Fibroblast of skin of abdomen (primary cell): ENCODE measurements at regions not wholly inside any gene's neighbourhood (a gene's known extent, or its start where the extent isn't known, plus 50 kb on each side); places are given as distances from the start of the nearest gene placed in this dataset.
"Not testable (repeated sequence)": the region's sequence is repeated elsewhere in the genome, so short reads cannot be mapped to it uniquely, and the experiment has no call there.

Experiments used
- DNase-seq: peaks from one replicate; pipeline ENCODE4 v3.0.0-alpha.2; 2013

DNA sequence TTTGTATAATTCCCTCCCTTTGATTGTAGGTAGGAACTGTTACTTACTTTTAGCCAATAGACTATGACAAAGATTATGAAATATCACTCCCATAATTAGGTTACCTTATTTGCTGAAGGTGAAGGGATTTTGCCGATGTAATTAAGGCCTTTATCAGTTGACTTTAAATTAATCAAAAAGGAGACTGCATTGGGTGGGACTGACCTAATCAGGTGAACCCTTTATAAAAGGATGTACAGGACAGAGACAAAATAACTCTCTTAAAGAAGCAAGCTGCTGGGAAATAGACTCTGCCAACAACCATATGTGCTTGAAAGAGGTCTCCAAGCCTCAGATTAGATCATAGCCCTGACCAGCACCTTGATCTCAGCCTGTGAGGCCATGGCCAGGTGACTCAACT lies 167.6 kb downstream of the SOX3 start:
- no peak for DNase-seq

DNA sequence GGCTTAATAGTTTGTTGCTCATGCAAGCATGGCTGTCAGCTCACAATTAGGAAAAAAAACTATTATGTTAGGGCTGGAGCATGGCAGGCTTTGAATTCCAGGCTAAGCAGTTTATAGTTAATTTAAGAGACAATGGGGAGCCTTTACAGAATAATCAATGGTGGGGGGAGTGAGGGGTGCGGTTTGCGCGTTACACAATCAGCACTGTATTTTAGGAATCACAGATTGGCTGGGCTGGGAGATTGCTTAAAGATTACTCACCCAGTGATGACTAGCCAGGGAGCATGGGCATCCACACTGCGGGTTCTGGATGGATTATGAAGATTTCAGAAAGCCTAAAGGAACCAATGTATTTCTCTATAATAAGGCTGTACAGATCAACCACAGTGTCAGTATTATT lies 186.6 kb downstream of the SOX3 start:
- DNase-seq: no peak

DNA sequence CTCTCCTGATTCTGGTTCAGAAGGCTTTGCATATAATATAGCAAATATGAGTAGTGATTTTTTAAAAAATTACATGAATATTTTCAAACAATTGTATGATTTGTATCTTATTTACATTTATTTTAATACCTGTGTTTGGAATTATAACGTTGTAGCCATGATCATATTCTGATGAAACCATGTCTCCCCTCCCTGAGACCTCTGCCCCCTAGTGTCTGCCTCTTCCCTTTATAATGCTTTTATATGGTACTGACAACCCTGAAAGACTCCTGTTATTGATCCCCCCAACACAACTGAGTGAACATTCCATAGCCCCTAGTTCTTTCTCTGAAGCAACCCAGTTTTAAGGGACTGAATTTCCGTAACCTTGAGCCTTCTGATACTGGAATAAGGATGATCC lies 187.4 kb downstream of the SOX3 start:
- DNase-seq: no peak

DNA sequence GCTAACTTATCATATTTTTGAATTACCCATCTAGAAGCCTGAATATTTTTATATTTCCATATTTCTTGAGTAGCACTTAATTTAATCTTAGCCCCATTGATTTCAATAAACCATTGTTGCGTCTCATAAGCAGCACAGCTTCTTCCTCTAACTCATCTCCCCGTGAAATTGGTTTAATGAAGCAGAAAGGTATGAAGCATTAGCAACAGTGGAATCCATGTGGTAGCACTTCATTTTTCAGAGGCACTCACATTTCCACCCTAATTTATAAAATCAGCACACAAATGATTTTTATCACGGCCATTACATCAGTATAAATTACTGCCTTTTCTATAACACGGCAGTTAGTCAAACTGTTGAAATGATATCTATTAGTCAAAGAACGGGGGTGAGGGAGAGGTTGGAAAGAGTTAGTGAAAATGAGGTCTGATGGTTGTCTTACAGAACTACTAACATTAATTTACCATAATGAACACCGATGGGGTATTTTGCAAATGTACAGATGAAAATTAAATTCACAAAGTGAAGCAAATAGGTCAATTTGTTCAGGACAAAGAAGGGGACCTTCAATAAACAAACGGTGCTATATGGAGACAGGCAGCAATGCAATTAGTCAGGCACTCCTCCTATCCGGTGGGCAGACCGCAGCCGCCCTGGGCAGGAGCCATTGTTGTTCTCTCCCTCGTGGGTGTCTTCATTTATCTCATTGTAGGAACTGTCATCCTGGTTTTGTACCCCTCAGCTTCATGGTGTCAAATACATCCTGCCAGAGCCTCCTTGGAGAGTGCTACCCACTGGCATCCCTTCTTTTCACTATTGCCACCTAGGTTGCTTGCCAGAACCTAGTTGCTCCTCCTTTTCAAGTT lies 205.7 kb downstream of the SOX3 start:
- peak; percentile 3 for DNase-seq

DNA sequence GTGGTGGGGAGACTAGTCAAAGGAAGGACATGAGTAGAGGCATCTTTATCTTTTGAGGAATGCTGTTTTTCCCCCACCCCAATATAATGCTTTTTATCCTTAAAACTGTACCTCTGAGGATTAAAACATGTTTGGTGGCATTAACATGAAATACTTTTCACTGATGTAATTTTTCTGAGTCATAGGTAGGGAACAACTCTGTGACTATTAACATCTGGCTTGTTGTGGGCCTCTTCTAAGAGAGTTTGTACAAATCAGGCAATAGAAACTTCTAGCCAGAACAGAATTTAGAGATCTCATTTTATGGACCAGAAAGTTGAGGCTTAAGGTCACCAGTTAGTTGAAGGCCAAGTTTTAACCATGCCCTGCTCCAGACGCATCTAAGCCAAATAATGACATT lies 207.6 kb downstream of the SOX3 start:
- no peak for DNase-seq

DNA sequence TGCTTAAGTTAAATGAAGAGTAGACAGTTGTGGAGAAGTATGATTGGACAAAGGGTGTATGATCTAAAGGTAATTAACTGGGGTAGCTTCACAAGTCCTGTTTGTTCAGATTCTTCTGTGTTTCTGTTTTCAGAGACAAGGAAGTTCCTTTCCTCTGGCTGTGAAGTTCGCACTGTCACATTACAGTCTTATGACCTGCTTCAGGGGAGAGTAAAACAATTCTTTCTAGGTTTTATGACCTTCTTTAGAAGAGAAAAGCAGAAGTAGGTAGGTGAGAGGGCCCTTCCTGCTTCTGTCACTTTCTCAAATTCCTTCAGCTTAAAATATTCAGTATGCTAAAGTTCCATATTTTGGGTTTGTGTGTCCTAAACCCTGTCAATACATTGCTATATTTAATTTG lies 211.9 kb downstream of the SOX3 start:
- no peak for DNase-seq

GRCh38 chrX:140292188-140292587 lies 212.7 kb downstream of the SOX3 start:
- DNase-seq: no peak

DNA sequence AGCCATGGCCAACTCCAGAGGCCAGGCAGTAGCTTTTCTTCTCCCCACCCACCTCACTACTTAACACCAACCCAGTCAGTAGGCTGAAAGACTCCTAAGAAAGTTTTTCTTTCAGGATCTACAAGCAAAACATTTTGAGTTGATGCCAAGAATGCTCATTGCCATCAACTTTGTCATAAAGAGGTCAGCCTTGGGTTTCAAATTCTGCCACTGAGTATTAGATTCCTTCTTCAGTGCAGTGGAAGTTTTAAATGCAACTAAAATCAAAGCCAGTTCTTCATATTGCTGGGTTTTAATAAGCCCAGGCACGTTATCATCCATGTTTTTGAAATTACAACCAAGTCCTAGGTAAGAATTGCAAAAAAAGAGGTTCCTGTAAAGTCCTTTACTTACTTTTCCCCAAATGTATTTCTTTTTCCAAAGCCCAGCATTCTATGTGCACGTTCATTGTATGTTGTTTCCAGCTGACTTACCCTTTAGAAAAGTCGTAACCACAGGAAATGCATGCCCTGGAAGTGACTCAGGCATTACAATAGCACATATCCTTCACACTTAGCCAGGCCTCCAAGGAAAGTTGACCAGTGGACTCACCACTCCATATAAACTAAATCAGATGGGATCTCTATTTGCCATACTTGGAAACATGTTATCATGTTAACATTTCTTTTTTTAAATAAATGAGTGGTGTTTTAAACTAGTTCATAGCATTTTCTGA lies 229.9 kb downstream of the SOX3 start:
- DNase-seq: peak; percentile 61

DNA sequence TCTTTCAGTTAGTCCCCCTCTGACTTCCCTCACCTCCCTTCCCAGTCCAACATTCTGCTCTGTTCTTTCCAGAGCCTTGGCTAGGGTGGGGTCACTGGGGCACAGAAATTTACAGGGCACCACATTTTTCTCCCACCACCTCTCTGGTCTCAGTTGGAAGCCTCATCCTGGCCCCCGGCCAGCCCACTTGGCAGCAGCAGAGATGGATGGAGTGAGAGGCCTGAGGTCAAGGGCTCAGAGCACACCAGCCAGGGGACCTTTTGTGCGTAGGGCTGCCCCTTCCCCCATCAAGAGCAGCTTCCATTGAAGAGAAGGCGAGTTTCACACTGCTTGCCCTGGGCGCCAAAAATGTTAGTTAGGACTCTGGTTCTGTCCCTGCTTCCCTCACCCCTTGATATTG lies 230.9 kb downstream of the SOX3 start:
- no peak for DNase-seq

DNA sequence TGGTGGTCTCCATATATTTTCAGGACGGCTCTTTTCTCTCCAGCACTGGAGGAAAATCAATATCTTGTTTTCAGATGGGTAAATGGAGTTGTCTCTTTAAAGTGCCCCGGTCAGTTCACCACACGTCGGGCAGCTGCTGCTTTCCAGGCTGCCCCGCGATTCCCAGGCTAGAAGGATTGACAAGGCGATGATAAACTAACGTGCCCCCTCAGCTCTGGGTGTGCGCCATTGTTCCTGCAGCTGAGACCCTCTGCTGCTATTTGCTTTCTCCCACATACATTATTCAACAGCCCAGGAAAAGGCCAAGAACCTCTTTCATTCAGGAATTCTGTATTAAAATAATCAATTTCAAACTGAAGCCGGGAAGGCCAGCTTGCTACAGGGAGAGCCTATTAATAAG lies 254.5 kb downstream of the SOX3 start:
- DNase-seq: no peak

GRCh38 chrX:140249088-140249487 lies 255.8 kb downstream of the SOX3 start:
- DNase-seq: no peak

- peak; percentile 0 for DNase-seq
Measured at GRCh38 chrX:140229191-140229590, 263.9 kb upstream of the CXorf66 start.

GRCh38 chrX:140226037-140226436 lies 260.7 kb upstream of the CXorf66 start:
- peak; percentile 8 for DNase-seq

DNA sequence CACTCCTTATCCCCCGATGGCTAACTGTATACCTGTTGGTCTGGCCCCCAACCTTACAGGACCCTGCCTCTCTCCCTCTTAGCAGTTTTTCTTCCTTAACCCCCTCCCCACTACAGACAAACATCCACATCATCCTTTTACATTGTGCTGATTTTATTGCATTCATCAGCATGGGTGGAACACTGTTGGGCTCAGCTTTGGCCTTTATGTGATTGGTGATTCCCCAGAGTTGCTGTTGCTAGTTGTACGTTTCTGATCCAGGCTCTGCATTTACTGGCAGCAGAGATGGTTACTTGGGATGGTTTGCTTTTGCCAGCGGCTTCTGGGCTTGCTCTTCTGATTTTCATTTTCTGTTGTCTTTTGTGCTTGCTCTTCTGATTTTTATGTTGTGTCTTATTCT lies 250.6 kb upstream of the CXorf66 start:
- DNase-seq: not testable (repeated sequence)

- DNase-seq: not testable (repeated sequence)
Measured at GRCh38 chrX:140214518-140214917, 249.2 kb upstream of the CXorf66 start.

DNA sequence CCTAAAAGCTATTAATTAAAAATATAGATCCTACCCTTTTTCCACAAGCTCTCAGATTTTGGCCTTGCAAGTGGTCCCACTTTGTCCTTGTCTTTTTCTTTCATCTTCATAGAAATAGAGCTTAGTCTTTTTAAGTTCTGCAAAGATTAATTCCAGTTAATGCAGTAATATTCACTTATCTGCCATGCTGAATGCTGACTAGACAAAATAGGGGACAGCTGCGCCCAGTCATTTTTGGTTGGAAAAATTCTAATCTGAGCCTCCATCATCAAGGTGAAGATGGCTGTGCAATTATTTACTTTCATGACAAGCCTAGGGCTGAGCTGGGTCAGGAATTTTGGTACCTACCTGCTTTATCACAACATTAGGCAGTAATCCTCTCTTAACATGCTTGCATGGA lies 241.3 kb upstream of the CXorf66 start:
- DNase-seq: no peak

DNA sequence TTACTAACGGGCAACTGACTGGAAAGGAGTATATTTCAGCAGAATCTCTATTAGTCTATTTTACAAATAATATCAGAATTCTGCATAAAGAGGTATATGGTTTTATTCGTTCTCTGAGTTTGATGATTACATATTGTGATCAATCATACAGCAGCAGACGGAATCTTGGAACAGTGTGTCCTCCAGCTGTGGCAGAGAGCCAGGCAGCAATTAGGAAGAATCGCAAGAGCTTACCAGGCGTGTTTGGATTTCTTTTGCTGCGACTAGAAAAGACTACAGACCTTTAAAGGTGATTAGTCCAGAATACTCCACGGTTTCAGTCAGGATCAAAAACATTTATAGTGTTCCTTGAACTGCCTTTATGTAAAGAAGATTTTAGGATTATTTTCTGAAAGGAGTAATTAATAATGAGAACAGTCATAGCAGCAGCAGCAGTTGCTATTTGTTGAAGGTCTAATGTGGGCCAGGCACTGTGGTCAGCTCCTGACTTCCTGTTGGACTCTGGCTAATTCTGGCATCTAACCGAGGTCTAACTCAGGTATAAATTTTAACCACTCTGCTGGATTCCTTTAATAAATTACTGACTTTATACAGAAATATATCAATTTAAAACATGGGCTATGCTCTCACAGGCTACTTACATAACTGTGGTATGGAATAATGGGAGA lies 225.3 kb upstream of the CXorf66 start:
- no peak for DNase-seq

DNA sequence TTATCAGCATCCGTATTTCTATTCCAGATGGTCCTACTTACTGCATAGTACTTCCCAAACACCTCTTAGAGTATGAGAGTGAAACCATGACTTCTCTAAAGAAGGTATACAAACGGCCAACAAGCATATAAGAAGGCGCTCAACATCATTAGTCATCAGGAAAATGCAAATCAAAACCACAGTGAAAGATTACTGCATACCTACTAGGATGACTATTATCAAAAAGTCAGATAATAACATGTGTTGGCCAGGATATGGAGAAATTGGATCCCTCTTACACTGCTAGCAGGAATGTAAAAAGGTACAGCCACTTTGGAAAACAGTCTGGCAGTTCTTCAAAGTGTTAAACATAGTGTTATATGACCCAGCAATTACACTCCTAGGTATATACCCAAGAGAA lies 215.3 kb upstream of the CXorf66 start:
- DNase-seq: peak; percentile 81

DNA sequence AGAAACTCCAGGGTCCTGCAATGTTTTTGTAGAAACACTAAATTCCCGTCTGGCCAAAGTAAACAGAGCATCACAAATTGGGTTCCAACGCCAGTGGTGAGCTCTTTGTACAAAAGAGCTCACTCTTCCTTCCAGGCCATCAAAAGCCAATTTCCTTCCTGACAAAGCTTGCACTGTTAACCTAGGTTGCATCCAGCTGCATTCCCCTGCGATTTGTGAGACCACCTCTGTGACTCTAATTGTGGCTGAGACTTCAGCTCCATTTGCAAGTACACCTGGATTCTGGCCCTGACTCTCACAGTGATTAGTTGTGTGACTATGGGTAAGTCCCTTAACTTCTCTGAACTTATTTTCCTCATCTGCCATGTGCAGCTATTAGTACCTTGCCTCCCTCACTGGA lies 212.5 kb upstream of the CXorf66 start:
- no peak for DNase-seq

DNA sequence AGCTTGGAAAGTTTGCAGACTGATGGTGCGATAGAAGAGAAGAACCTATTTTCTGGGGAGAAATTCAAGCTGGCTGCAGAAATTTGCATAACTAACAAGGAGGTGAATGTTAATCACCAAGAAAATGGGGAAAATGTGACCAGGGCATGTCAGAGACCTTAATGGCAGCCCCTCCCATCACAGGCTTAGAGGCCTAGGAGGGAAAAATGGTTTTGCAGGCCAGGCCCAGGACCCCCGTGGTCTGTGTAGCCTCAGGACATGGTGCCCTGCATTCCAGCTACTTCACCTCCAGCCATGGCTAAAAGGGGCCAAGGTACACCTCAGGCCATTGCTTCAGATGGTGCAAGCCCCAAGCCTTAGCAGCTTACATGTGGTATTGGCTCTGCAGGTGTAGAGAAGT lies 207.1 kb upstream of the CXorf66 start:
- DNase-seq: no peak

DNA sequence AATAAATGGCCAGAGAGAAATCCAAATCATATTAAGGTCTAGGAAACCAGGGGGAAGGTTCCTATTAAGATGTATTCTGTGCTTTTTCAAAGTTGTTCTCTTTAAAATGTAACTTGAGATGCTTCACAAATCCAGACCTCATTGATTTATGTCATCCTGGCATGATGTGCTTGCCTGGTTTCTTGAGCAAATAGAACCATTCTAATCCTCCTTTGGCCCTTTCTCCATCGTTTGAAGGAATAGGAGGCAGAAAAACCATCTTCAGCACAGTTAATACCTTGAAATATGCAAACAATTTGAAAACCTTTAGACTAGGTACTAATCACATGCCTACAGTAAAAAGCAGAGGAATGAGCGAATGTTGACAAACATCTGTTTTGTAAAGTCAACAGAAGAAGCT lies 202.2 kb upstream of the CXorf66 start:
- DNase-seq: no peak

DNA sequence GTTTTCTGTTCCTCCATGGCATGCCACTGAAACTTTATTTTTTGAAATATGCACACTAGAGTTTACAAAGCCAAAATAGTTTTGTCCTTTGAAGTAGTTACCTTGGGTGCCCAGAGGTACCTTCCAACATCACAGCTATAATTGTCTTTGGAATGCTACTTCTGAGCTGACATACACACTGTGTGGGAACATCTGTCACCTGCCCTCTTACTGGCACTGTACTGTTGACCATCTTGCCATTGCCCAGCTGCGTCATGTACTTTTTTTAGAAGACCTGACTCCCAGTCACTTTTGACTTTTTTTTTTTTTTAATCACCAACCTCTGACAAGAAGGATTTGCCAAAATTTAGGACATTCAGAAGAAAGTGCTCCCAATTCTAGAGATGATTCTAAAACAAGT lies 200.5 kb upstream of the CXorf66 start:
- DNase-seq: no peak

DNA sequence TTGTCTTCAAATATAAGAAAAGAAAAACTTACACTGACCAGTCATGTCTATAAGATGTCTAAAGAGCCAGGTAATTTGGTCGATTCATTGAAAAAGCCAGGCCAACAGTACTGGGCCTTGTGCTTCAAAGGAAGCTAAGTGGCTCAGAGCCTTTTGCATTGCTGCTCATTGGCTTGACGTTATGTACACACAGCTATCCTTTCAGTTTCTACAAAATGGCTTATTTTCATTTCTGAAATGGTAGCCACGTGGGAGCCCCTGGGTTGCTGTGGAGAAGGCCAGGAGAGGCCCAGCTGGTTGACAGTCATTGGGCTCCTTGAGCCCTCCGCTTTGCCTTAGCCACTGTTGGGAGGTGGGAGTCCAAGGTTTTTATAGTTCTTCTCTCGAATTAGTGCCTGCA lies 199.1 kb upstream of the CXorf66 start:
- no peak for DNase-seq
